Adrenal gland (tissue), 5 donors: ENCODE measurements at regions not wholly inside any gene's neighbourhood (a gene's known extent, or its start where the extent isn't known, plus 50 kb on each side); places are given as distances from the start of the nearest gene placed in this dataset.

Experiments
- POLR2A ChIP-seq, 2 donors: fragments of 450-650 bp; IDR thresholded peaks; one replicate each; pipeline ENCODE4 v1.6.1; 2017; ENCODE audit warnings: antibody characterized with exemption in 2 of 2, mild to moderate bottlenecking in 2 of 2, moderate library complexity in 1 of 2
- TF ChIP-seq, protein P1 (sequence below), 6 experiments: fragments of 450-650 bp in 4 of 6; fragments of 200-600 bp in 2 of 6; sonication (generic) in 1 of 6; IDR thresholded peaks; 1 replicate in 5 of 6; 2 replicates in 1 of 6; pipeline versions ENCODE4 v1.5.1 to v1.8.0; 2016 to 2021; ENCODE audit warnings: antibody characterized with exemption in 6 of 6, mild to moderate bottlenecking in 2 of 6, moderate library complexity in 1 of 6
- donor health status: DM: no; HTN: no; CAD: no.

DNA sequence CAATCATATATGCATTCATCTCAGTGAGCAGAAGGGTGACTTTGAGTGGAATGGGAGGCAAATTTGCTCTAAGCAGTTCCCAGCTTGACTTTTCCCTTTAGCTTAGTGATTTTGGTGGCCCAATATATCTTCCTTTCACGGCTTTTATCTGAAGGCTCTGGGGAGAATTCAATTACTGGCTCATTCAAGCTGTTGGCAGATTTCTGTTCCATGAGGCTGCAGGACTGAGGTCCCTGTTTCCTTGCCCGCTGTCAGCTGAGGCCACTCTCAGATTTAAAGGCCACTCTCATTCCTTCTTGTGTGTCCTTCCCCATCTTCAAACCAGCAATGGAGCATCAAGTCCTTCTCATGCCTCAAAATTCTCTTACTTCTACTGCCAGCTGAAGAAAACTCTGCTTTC, 170.4 kb upstream of the ATP10A start:
- TF ChIP-seq, protein P1, sequence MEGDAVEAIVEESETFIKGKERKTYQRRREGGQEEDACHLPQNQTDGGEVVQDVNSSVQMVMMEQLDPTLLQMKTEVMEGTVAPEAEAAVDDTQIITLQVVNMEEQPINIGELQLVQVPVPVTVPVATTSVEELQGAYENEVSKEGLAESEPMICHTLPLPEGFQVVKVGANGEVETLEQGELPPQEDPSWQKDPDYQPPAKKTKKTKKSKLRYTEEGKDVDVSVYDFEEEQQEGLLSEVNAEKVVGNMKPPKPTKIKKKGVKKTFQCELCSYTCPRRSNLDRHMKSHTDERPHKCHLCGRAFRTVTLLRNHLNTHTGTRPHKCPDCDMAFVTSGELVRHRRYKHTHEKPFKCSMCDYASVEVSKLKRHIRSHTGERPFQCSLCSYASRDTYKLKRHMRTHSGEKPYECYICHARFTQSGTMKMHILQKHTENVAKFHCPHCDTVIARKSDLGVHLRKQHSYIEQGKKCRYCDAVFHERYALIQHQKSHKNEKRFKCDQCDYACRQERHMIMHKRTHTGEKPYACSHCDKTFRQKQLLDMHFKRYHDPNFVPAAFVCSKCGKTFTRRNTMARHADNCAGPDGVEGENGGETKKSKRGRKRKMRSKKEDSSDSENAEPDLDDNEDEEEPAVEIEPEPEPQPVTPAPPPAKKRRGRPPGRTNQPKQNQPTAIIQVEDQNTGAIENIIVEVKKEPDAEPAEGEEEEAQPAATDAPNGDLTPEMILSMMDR (IDR thresholded peaks at IDR 0.05) = no peak
- no peak for TF ChIP-seq POLR2A (IDR thresholded peaks at IDR 0.05)
